ENCODE measurements at regions not wholly inside any gene's neighbourhood (a gene's known extent, or its start where the extent isn't known, plus 50 kb on each side); places are given as distances from the start of the nearest gene placed in this dataset.

DNA sequence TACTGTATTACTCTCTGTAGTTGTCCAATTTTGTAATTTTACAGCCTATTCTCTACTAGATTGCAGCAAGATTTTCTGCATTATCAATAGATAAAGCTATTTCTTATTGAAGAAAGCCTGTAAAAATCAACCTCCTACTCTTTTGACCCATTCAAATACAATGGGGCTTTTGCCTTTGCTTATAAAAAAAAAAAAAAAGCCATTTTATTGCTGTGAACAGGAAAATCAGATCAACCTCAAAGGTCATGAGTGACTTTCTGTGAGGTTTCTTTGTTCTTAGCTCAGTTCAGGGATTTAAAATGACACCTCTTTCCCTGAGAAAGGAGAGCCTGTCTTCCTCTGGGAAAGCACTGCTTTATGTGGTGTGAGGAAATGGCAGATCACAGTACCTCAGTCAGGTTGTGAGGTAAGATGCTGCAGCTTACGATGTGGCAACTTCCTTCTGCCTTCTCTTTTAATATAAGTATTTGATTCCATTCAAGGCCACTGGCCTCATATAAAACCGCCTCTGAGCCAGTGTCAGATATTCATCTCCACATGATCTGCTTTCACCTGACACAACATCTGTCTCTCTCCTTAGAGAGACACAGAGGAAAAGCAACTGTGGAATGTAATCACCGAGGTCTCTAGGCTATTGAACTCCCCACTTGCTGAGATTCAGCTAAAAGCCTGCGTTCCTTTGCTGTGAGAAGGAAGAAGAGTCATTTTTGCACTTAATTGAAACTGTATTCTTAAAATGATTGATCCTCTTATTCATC, 161.5 kb upstream of the MB21D2 start:
- Histone ChIP-seq H3K27ac (ENCODE audit: insufficient read depth, low read depth, low read length) (no peak overlapping the region), H3K9me1 (replicated peaks; ENCODE audit: control insufficient read depth, extremely low read depth, insufficient read depth, low read length) (no peaks in the 10 kb centered on the region), H2AFZ (ENCODE audit: low read depth, low read length) (no peak overlapping the region), H3K4me2 (ENCODE audit: insufficient read depth, low read length) (no peak overlapping the region), H3K36me3 (ENCODE audit: control insufficient read depth in 2 of 2, extremely low read depth in 1 of 2, insufficient read depth in 2 of 2, low read length in 2 of 2) (no peaks in the 10 kb centered on the region), H4K20me1 (replicated peaks; ENCODE audit: control insufficient read depth, extremely low read depth, insufficient read depth, low read length) (no peaks in the 10 kb centered on the region), H3K27me3 (ENCODE audit: control insufficient read depth in 2 of 2, insufficient read depth in 2 of 2, low read length in 2 of 2) (no peaks in the 10 kb centered on the region), H3K9ac (replicated peaks; ENCODE audit: extremely low read depth, insufficient read depth, low read length) (no peak overlapping the region), H3K4me3 (replicated peaks in 1 of 3; ENCODE audit: insufficient read depth in 1 of 3, low read depth in 1 of 3, low read length in 3 of 3) (no peak overlapping the region), H3K9me3 (replicated peaks; ENCODE audit: control insufficient read depth, insufficient read depth, low read length) (no peaks in the 10 kb centered on the region), H3K79me2 (ENCODE audit: control insufficient read depth, insufficient read depth, low read length) (no peaks in the 10 kb centered on the region), H3K4me1 (ENCODE audit: control insufficient read depth, extremely low read depth, insufficient read depth, low read length) (no peaks in the 10 kb centered on the region)
- CTCF ChIA-PET = interaction anchor here (0.7 to 2.1 kb wide), 3 partner anchors 18 to 494 kb away, joined by 3 to 4 read pairs (median 3); no protein-coding TSS in a partner anchor
- FAIRE-seq = no peak
- TF ChIP-seq FOS (IDR thresholded peaks at IDR 0.05; ENCODE audit: borderline replicate concordance, insufficient read depth, low read length) = no peak
- no peak for TF ChIP-seq POLR2AphosphoS5 (IDR thresholded peaks at IDR 0.05; ENCODE audit: insufficient read depth, low read depth, low read length)
- no peak for TF ChIP-seq MYC (IDR thresholded peaks at IDR 0.05; ENCODE audit: low read depth, low read length)
- TF ChIP-seq, protein P1, sequence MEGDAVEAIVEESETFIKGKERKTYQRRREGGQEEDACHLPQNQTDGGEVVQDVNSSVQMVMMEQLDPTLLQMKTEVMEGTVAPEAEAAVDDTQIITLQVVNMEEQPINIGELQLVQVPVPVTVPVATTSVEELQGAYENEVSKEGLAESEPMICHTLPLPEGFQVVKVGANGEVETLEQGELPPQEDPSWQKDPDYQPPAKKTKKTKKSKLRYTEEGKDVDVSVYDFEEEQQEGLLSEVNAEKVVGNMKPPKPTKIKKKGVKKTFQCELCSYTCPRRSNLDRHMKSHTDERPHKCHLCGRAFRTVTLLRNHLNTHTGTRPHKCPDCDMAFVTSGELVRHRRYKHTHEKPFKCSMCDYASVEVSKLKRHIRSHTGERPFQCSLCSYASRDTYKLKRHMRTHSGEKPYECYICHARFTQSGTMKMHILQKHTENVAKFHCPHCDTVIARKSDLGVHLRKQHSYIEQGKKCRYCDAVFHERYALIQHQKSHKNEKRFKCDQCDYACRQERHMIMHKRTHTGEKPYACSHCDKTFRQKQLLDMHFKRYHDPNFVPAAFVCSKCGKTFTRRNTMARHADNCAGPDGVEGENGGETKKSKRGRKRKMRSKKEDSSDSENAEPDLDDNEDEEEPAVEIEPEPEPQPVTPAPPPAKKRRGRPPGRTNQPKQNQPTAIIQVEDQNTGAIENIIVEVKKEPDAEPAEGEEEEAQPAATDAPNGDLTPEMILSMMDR (IDR thresholded peaks at IDR 0.05; ENCODE audit: extremely low read depth in 1 of 2, insufficient read depth in 1 of 2, low read depth in 1 of 2, low read length in 2 of 2) = no peak
- no peak for TF ChIP-seq EZH2 (IDR thresholded peaks at IDR 0.05; ENCODE audit: borderline replicate concordance, low read depth, low read length, severe bottlenecking)
- no peak for TF ChIP-seq JUN (IDR thresholded peaks at IDR 0.05; ENCODE audit: borderline replicate concordance, insufficient read depth, insufficient read length, low read depth)
- no peak for TF ChIP-seq POLR2A (IDR thresholded peaks at IDR 0.05; ENCODE audit: low read depth, low read length)
- no peak for TF ChIP-seq GATA2 (IDR thresholded peaks at IDR 0.05; ENCODE audit: insufficient read depth, insufficient read length, low read depth, low read length)
- TF ChIP-seq MAX (IDR thresholded peaks at IDR 0.05; ENCODE audit: insufficient read depth, insufficient read length) = no peak
- POLR2A ChIA-PET = no interaction called here
- intact Hi-C loops (cut with micrococcal nuclease) = no loop called here
- BruUV-seq (replicated peaks) = no TSS peak
- DNase-seq (ENCODE audit: low read depth, low spot score) = no peak
- dilution Hi-C loops (cut with MboI; ENCODE audit: extremely low pct_ligation_motif_present, low sequenced_read_pairs) = no loop called here
